HEK293 (cell line): ENCODE measurements at regions not wholly inside any gene's neighbourhood (a gene's known extent, or its start where the extent isn't known, plus 50 kb on each side); places are given as distances from the start of the nearest gene placed in this dataset.

ENCODE experiments used
- CTCF ChIA-PET: fragments of 350-600 bp; formaldehyde crosslinking; extraction: SDS; loops from one replicate; lab custom pipeline; 2021; ENCODE audit warnings: antibody characterized with exemption; lab: Yijun Ruan, JAX
- POLR2A ChIA-PET: fragments of 300-600 bp; formaldehyde crosslinking; extraction: SDS; loops from one replicate; lab custom pipeline; 2020; ENCODE audit warnings: antibody characterized with exemption, inconsistent platforms; lab: Yijun Ruan, JAX
- H3K27ac ChIP-seq: fragments of 200-500 bp; sonication (Bioruptor generic); 2 replicates; pipeline ENCODE4 v1.5.1; 2014; ENCODE audit warnings: low read depth, low read length, control low read depth, inconsistent platforms; ENCODE audit errors: extremely low read depth
- H3K36me3 ChIP-seq, 2 experiments: fragments of 200-500 bp in 1 of 2; sonication (Bioruptor generic) in 1 of 2; 1 replicate in 1 of 2; 2 replicates in 1 of 2; pipeline ENCODE4 v1.5.1; 2014 to 2017; ENCODE audit warnings: inconsistent platforms in 2 of 2, low read length in 2 of 2; ENCODE audit not compliant: control insufficient read depth in 2 of 2, insufficient read depth in 1 of 2
- H3K4me1 ChIP-seq: fragments of 200-500 bp; sonication (Bioruptor generic); 2 replicates; pipeline ENCODE4 v1.5.1; 2014; ENCODE audit warnings: mild to moderate bottlenecking, low read length, inconsistent platforms; ENCODE audit not compliant: control insufficient read depth, insufficient read depth
- H3K4me3 ChIP-seq: 2 replicates; pipeline ENCODE4 v1.5.1; 2011; ENCODE audit warnings: low read depth, mild to moderate bottlenecking, control low read depth, low read length, moderate library complexity
- H3K9me3 ChIP-seq: fragments of 200-500 bp; sonication (Bioruptor generic); 2 replicates; pipeline ENCODE4 v1.5.1; 2014; ENCODE audit warnings: low read depth, low read length, inconsistent platforms; ENCODE audit not compliant: control insufficient read depth, insufficient read depth
- IKZF3 ChIP-seq: fragments of 450-650 bp; IDR thresholded peaks from 2 replicates; pipeline ENCODE4 v1.5.0; 2018; ENCODE audit warnings: missing biosample characterization, mild to moderate bottlenecking, missing genetic modification characterization, moderate library complexity
- SALL2 ChIP-seq: fragments of 450-650 bp; formaldehyde crosslinking; IDR thresholded peaks from 2 replicates; pipeline ENCODE4 v1.5.0; 2017; ENCODE audit warnings: missing biosample characterization, mild to moderate bottlenecking, missing genetic modification characterization, borderline replicate concordance
- SETDB1 ChIP-seq: IDR thresholded peaks from one replicate; pipeline ENCODE4 v1.6.1; 2017; ENCODE audit warnings: mild to moderate bottlenecking, low read length, moderate library complexity, mixed read lengths; ENCODE audit not compliant: insufficient read length
- SP3 ChIP-seq: fragments of 450-650 bp; formaldehyde crosslinking; IDR thresholded peaks from 2 replicates; pipeline ENCODE4 v1.5.1; 2016; ENCODE audit warnings: missing biosample characterization, missing genetic modification characterization
- ZBTB1 ChIP-seq: fragments of 450-650 bp; formaldehyde crosslinking; IDR thresholded peaks from 2 replicates; pipeline ENCODE4 v1.5.1; 2016; ENCODE audit warnings: missing biosample characterization, missing genetic modification characterization
- ZBTB21 ChIP-seq: fragments of 450-650 bp; formaldehyde crosslinking; IDR thresholded peaks from 2 replicates; pipeline ENCODE4 v1.5.1; 2017; ENCODE audit warnings: missing biosample characterization, missing genetic modification characterization
- ZNF423 ChIP-seq: fragments of 450-650 bp; formaldehyde crosslinking; IDR thresholded peaks from 2 replicates; pipeline ENCODE4 v1.5.1; 2016; ENCODE audit warnings: missing biosample characterization, missing genetic modification characterization
- ZNF664 ChIP-seq: fragments of 450-650 bp; formaldehyde crosslinking; IDR thresholded peaks from 2 replicates; pipeline ENCODE4 v1.5.1; 2016; ENCODE audit warnings: missing biosample characterization, missing genetic modification characterization
- ZNF777 ChIP-seq: fragments of 450-650 bp; formaldehyde crosslinking; IDR thresholded peaks from 2 replicates; pipeline ENCODE4 v1.5.1; 2017; ENCODE audit warnings: missing biosample characterization, missing genetic modification characterization, borderline replicate concordance
- ZNF785 ChIP-seq: fragments of 450-650 bp; formaldehyde crosslinking; IDR thresholded peaks from 2 replicates; pipeline ENCODE4 v1.5.1; 2016; ENCODE audit warnings: missing biosample characterization, missing genetic modification characterization
- TF ChIP-seq, protein P1 (sequence below): fragments of 450-650 bp; IDR thresholded peaks from 2 replicates; pipeline ENCODE4 v1.5.1; 2018; ENCODE audit warnings: missing biosample characterization, mild to moderate bottlenecking, missing genetic modification characterization
- TF ChIP-seq, protein P2 (sequence below): fragments of 450-650 bp; formaldehyde crosslinking; IDR thresholded peaks from 2 replicates; pipeline ENCODE4 v1.5.1; 2016; ENCODE audit warnings: missing biosample characterization, missing genetic modification characterization, low read depth
- TF ChIP-seq, protein P3 (sequence below): fragments of 450-650 bp; formaldehyde crosslinking; IDR thresholded peaks from 2 replicates; pipeline ENCODE4 v1.5.1; 2017; ENCODE audit warnings: missing biosample characterization, missing genetic modification characterization
- TF ChIP-seq, protein P4 (sequence below): fragments of 450-650 bp; formaldehyde crosslinking; IDR thresholded peaks from 2 replicates; pipeline ENCODE4 v1.5.1; 2016; ENCODE audit warnings: missing biosample characterization, missing genetic modification characterization, borderline replicate concordance
- TF ChIP-seq, protein P5 (sequence below): fragments of 450-650 bp; formaldehyde crosslinking; IDR thresholded peaks from 2 replicates; pipeline ENCODE4 v1.5.1; 2016; ENCODE audit warnings: missing biosample characterization, missing genetic modification characterization
- TF ChIP-seq, protein P6 (sequence below): fragments of 450-650 bp; formaldehyde crosslinking; IDR thresholded peaks from 2 replicates; pipeline ENCODE4 v1.5.1; 2016; ENCODE audit warnings: missing biosample characterization, missing genetic modification characterization
- TF ChIP-seq, protein P7 (sequence below): fragments of 450-650 bp; formaldehyde crosslinking; IDR thresholded peaks from 2 replicates; pipeline ENCODE4 v1.5.0; 2017; ENCODE audit warnings: missing biosample characterization, missing genetic modification characterization, borderline replicate concordance
- TF ChIP-seq, protein P8 (sequence below): fragments of 450-650 bp; formaldehyde crosslinking; IDR thresholded peaks from 2 replicates; pipeline ENCODE4 v1.5.1; 2016; ENCODE audit warnings: missing biosample characterization, missing genetic modification characterization

DNA sequence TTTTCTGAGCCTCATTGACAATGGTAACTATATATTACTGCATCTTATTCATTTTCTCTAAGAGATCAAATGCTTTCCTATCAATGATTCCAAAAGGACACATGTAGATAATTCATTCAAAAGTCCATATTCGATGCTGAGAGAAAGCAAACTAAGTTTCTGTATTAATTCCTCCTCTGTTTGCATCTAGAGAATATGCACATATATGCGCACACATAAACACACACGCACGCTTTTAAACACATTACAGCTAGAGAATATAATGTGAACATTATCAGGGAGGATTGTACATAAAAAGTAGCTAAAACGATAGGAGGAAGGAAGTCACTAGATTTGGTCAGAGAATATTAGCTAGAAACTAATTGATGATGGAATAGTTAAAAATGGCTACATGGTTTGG lies 379.0 kb upstream of the NETO1 start:
- TF ChIP-seq, protein P1, sequence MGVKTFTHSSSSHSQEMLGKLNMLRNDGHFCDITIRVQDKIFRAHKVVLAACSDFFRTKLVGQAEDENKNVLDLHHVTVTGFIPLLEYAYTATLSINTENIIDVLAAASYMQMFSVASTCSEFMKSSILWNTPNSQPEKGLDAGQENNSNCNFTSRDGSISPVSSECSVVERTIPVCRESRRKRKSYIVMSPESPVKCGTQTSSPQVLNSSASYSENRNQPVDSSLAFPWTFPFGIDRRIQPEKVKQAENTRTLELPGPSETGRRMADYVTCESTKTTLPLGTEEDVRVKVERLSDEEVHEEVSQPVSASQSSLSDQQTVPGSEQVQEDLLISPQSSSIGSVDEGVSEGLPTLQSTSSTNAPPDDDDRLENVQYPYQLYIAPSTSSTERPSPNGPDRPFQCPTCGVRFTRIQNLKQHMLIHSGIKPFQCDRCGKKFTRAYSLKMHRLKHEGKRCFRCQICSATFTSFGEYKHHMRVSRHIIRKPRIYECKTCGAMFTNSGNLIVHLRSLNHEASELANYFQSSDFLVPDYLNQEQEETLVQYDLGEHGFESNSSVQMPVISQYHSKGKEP (tag by site-specific recombination) = no peak
- TF ChIP-seq IKZF3 (tag by site-specific recombination) (no peak), SALL2 (no peak), ZNF423 (tag by site-specific recombination) (no peak), ZBTB21 (tag by site-specific recombination) (no peak), ZNF664 (tag by site-specific recombination) (no peak)
- TF ChIP-seq, protein P2, sequence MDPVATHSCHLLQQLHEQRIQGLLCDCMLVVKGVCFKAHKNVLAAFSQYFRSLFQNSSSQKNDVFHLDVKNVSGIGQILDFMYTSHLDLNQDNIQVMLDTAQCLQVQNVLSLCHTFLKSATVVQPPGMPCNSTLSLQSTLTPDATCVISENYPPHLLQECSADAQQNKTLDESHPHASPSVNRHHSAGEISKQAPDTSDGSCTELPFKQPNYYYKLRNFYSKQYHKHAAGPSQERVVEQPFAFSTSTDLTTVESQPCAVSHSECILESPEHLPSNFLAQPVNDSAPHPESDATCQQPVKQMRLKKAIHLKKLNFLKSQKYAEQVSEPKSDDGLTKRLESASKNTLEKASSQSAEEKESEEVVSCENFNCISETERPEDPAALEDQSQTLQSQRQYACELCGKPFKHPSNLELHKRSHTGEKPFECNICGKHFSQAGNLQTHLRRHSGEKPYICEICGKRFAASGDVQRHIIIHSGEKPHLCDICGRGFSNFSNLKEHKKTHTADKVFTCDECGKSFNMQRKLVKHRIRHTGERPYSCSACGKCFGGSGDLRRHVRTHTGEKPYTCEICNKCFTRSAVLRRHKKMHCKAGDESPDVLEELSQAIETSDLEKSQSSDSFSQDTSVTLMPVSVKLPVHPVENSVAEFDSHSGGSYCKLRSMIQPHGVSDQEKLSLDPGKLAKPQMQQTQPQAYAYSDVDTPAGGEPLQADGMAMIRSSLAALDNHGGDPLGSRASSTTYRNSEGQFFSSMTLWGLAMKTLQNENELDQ (tag by site-specific recombination) = no peak
- TF ChIP-seq, protein P3, sequence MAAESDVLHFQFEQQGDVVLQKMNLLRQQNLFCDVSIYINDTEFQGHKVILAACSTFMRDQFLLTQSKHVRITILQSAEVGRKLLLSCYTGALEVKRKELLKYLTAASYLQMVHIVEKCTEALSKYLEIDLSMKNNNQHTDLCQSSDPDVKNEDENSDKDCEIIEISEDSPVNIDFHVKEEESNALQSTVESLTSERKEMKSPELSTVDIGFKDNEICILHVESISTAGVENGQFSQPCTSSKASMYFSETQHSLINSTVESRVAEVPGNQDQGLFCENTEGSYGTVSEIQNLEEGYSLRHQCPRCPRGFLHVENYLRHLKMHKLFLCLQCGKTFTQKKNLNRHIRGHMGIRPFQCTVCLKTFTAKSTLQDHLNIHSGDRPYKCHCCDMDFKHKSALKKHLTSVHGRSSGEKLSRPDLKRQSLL (tag by site-specific recombination) = no peak
- TF ChIP-seq, protein P4, sequence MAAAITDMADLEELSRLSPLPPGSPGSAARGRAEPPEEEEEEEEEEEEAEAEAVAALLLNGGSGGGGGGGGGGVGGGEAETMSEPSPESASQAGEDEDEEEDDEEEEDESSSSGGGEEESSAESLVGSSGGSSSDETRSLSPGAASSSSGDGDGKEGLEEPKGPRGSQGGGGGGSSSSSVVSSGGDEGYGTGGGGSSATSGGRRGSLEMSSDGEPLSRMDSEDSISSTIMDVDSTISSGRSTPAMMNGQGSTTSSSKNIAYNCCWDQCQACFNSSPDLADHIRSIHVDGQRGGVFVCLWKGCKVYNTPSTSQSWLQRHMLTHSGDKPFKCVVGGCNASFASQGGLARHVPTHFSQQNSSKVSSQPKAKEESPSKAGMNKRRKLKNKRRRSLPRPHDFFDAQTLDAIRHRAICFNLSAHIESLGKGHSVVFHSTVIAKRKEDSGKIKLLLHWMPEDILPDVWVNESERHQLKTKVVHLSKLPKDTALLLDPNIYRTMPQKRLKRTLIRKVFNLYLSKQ (tag by site-specific recombination) = no peak
- TF ChIP-seq, protein P5, sequence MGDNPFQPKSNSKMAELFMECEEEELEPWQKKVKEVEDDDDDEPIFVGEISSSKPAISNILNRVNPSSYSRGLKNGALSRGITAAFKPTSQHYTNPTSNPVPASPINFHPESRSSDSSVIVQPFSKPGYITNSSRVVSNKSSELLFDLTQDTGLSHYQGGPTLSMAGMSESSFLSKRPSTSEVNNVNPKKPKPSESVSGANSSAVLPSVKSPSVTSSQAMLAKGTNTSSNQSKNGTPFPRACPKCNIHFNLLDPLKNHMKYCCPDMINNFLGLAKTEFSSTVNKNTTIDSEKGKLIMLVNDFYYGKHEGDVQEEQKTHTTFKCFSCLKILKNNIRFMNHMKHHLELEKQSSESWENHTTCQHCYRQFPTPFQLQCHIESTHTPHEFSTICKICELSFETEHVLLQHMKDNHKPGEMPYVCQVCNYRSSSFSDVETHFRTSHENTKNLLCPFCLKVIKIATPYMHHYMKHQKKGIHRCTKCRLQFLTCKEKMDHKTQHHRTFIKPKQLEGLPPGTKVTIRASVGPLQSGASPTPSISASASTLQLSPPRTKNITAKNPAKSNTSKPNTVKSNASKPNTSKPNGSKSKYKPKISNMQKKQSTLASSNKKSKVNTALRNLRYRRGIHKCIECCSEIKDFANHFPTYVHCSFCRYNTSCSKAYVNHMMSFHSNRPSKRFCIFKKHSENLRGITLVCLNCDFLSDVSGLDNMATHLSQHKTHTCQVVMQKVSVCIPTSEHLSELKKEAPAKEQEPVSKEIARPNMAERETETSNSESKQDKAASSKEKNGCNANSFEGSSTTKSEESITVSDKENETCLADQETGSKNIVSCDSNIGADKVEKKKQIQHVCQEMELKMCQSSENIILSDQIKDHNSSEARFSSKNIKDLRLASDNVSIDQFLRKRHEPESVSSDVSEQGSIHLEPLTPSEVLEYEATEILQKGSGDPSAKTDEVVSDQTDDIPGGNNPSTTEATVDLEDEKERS (tag by site-specific recombination) = no peak
- TF ChIP-seq, protein P6, sequence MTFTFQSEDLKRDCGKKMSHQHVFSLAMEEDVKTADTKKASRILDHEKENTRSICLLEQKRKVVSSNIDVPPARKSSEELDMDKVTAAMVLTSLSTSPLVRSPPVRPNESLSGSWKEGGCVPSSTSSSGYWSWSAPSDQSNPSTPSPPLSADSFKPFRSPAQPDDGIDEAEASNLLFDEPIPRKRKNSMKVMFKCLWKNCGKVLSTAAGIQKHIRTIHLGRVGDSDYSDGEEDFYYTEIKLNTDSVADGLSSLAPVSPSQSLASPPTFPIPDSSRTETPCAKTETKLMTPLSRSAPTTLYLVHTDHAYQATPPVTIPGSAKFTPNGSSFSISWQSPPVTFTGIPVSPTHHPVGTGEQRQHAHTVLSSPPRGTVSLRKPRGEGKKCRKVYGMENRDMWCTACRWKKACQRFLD (tag by site-specific recombination) = no peak
- Histone ChIP-seq H3K4me1 (no peaks in the 10 kb centered on the region), H3K36me3 (no peaks in the 10 kb centered on the region), H3K4me3 (no peak overlapping the region), H3K9me3 (no peaks in the 10 kb centered on the region), H3K27ac (no peak overlapping the region)
- CTCF ChIA-PET = no interaction called here
- POLR2A ChIA-PET = no interaction called here

DNA sequence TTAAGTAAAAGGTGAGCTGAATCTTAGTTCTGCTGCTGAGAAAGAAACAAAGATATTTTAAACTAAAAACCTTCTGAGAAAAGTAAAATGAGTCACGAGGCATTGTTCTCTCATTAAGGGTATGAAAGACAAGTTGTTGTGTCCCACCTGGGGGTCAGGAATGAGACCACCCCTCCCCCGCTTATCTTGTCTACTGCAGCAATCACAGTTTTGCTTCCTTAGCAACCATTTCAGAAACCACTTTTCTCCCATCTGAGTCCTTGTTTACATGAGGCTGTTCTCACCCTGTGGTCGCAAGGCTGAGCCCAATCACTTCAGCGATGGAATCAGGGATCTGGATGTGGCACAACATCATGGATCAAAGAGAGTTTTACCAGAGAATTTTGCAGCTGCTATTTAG lies 377.6 kb upstream of the NETO1 start:
- CTCF ChIA-PET = no interaction called here
- H3K4me3 ChIP-seq = no peak overlapping the region
- no peaks in the 10 kb centered on the region for H3K9me3 ChIP-seq
- TF ChIP-seq, protein P7, sequence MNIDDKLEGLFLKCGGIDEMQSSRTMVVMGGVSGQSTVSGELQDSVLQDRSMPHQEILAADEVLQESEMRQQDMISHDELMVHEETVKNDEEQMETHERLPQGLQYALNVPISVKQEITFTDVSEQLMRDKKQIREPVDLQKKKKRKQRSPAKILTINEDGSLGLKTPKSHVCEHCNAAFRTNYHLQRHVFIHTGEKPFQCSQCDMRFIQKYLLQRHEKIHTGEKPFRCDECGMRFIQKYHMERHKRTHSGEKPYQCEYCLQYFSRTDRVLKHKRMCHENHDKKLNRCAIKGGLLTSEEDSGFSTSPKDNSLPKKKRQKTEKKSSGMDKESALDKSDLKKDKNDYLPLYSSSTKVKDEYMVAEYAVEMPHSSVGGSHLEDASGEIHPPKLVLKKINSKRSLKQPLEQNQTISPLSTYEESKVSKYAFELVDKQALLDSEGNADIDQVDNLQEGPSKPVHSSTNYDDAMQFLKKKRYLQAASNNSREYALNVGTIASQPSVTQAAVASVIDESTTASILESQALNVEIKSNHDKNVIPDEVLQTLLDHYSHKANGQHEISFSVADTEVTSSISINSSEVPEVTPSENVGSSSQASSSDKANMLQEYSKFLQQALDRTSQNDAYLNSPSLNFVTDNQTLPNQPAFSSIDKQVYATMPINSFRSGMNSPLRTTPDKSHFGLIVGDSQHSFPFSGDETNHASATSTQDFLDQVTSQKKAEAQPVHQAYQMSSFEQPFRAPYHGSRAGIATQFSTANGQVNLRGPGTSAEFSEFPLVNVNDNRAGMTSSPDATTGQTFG (tag by site-specific recombination) = no peak
- TF ChIP-seq SETDB1 = no peak
- TF ChIP-seq SP3 = no peak
- TF ChIP-seq ZNF777 (tag by site-specific recombination) = no peak
- no peak for TF ChIP-seq ZBTB1 (tag by site-specific recombination)
- TF ChIP-seq ZNF785 (tag by site-specific recombination) = no peak
- TF ChIP-seq, protein P8, sequence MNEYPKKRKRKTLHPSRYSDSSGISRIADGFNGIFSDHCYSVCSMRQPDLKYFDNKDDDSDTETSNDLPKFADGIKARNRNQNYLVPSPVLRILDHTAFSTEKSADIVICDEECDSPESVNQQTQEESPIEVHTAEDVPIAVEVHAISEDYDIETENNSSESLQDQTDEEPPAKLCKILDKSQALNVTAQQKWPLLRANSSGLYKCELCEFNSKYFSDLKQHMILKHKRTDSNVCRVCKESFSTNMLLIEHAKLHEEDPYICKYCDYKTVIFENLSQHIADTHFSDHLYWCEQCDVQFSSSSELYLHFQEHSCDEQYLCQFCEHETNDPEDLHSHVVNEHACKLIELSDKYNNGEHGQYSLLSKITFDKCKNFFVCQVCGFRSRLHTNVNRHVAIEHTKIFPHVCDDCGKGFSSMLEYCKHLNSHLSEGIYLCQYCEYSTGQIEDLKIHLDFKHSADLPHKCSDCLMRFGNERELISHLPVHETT (tag by site-specific recombination) = no peak
- no peaks in the 10 kb centered on the region for H3K4me1 ChIP-seq
- H3K36me3 ChIP-seq = no peaks in the 10 kb centered on the region
- POLR2A ChIA-PET = no interaction called here
- no peak overlapping the region for H3K27ac ChIP-seq
